Ishikawa (cell line): ENCODE measurements at regions not wholly inside any gene's neighbourhood (a gene's known extent, or its start where the extent isn't known, plus 50 kb on each side); places are given as distances from the start of the nearest gene placed in this dataset.

Experiments used
- CEBPB ChIP-seq: IDR thresholded peaks from 2 replicates; pipeline ENCODE4 v1.6.1; 2012
- CREB1 ChIP-seq: IDR thresholded peaks from 2 replicates; pipeline ENCODE4 v1.6.1; 2012; ENCODE audit warnings: low read depth
- EGR1 ChIP-seq: IDR thresholded peaks from 2 replicates; pipeline ENCODE4 v1.6.1; 2012
- EP300 ChIP-seq: IDR thresholded peaks from 2 replicates; pipeline ENCODE4 v1.6.1; 2012; ENCODE audit warnings: borderline replicate concordance
- FOXM1 ChIP-seq: IDR thresholded peaks from 2 replicates; pipeline ENCODE4 v1.6.1; 2012; ENCODE audit warnings: low read depth, borderline replicate concordance
- NFIC ChIP-seq: IDR thresholded peaks from 2 replicates; pipeline ENCODE4 v1.6.1; 2012
- RAD21 ChIP-seq: IDR thresholded peaks from 2 replicates; pipeline ENCODE4 v1.6.1; 2012; ENCODE audit warnings: low read depth
- TAF1 ChIP-seq: IDR thresholded peaks from 2 replicates; pipeline ENCODE4 v1.6.1; 2012; ENCODE audit warnings: low read depth, mild to moderate bottlenecking
- YY1 ChIP-seq: IDR thresholded peaks from 2 replicates; pipeline ENCODE4 v1.6.1; 2012; ENCODE audit warnings: low read depth
- TF ChIP-seq, protein P1 (sequence below): IDR thresholded peaks from 2 replicates; pipeline ENCODE4 v1.6.1; 2012; ENCODE audit warnings: low read depth, mild to moderate bottlenecking
- TF ChIP-seq, protein P2 (sequence below): IDR thresholded peaks from 2 replicates; pipeline ENCODE4 v1.6.1; 2012

DNA sequence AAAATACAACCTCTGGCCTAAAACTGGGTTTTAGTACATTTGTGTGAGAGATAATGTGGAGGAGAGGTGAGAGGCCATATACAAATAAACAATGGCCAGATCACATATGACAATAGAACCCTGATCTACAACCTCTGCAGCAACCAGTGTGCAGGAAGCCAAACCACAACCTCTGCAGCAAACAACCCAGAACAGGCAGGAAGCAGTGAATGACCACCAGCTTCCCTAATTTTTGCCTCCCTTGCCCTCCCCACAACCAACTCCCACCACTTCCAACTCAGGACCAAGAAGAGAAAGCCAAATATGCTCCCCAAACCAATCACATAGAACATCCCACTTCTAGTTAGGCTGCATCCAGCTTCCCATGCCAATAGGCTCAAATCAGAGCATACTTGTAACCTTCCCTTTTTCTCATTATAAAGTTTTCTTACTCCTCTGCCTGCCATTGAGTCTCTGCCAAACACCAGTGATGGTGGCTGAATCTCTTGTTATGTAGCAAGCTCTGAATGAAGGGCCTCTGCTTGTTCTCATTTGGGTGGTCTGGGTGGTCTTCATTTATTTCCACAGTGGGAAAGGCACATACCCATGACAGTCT is 102.6 kb upstream of the GAP43 start:
- TF ChIP-seq RAD21, result no peak
- TF ChIP-seq, protein P1, sequence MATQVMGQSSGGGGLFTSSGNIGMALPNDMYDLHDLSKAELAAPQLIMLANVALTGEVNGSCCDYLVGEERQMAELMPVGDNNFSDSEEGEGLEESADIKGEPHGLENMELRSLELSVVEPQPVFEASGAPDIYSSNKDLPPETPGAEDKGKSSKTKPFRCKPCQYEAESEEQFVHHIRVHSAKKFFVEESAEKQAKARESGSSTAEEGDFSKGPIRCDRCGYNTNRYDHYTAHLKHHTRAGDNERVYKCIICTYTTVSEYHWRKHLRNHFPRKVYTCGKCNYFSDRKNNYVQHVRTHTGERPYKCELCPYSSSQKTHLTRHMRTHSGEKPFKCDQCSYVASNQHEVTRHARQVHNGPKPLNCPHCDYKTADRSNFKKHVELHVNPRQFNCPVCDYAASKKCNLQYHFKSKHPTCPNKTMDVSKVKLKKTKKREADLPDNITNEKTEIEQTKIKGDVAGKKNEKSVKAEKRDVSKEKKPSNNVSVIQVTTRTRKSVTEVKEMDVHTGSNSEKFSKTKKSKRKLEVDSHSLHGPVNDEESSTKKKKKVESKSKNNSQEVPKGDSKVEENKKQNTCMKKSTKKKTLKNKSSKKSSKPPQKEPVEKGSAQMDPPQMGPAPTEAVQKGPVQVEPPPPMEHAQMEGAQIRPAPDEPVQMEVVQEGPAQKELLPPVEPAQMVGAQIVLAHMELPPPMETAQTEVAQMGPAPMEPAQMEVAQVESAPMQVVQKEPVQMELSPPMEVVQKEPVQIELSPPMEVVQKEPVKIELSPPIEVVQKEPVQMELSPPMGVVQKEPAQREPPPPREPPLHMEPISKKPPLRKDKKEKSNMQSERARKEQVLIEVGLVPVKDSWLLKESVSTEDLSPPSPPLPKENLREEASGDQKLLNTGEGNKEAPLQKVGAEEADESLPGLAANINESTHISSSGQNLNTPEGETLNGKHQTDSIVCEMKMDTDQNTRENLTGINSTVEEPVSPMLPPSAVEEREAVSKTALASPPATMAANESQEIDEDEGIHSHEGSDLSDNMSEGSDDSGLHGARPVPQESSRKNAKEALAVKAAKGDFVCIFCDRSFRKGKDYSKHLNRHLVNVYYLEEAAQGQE, result no peak
- TF ChIP-seq FOXM1, result no peak
- no peak for TF ChIP-seq CEBPB
- TF ChIP-seq EP300, result no peak
- no peak for TF ChIP-seq CREB1
- no peak for TF ChIP-seq EGR1
- TF ChIP-seq, protein P2, sequence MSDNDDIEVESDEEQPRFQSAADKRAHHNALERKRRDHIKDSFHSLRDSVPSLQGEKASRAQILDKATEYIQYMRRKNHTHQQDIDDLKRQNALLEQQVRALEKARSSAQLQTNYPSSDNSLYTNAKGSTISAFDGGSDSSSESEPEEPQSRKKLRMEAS, result no peak
- TF ChIP-seq TAF1, result no peak
- no peak for TF ChIP-seq YY1
- no peak for TF ChIP-seq NFIC
